ENCODE measurements at regions not wholly inside any gene's neighbourhood (a gene's known extent, or its start where the extent isn't known, plus 50 kb on each side); places are given as distances from the start of the nearest gene placed in this dataset.

DNA sequence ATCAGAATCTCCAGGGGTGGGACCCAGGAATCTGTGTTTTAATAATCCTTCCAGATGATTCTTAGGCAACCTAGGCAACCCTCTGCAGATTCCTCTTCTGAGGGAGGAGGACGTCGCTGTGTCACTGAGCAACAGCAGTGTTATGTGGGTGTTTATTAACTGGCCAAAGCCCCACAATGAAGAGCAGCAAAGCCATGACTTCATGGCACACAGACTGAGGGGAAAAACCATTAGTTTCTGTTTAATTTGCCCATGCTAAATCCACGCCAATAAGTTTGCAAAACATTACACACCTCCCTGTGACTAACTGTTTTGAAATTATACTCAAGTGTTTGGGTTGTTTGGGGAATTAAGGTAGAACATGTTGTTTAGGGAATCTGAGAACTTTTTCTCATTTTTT, 83.7 kb upstream of the TMED7 start (continued):
- TF ChIP-seq, protein P1, sequence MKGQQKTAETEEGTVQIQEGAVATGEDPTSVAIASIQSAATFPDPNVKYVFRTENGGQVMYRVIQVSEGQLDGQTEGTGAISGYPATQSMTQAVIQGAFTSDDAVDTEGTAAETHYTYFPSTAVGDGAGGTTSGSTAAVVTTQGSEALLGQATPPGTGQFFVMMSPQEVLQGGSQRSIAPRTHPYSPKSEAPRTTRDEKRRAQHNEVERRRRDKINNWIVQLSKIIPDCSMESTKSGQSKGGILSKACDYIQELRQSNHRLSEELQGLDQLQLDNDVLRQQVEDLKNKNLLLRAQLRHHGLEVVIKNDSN (IDR thresholded peaks at IDR 0.05; ENCODE audit: borderline replicate concordance, low read depth), result no peak

DNA sequence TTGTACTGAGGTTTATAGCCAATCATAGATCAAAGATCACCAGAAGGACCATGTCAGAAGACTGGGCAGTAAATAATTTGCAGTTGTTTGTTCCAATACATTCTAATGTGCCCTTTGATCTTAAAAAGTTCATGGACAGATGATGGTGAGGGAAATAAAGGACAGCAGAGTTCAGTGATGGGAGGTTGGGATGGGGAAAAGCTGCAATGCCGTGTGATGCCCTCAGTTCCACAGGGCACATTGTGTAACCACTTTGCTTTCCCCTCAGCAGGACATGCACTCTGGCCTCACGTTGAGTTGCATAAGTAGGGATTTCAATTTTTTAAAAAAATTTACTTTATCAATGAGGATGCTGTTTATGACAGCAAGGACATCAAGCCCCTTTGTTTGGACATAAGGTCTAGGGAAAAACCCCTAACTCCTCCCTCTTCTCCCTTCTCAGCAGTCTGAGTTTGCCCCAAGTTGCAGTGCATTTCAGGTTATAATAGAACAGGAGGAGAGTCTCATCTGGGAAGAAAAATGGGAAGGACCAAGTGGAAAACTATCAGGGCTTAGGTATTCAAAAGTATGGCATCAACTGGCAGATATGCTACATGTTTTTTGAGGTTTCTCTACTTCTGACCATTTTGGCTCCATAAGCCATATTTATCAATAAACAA, 83.1 kb upstream of the TMED7 start:
- Histone ChIP-seq H3K27ac (ENCODE audit: low read depth in 2 of 2, low read length in 1 of 2) (no peak overlapping the region), H4K20me1 (ENCODE audit: insufficient read depth) (no peaks in the 10 kb centered on the region), H3K9ac (no peak overlapping the region), H3K79me2 (ENCODE audit: insufficient read depth) (no peaks in the 10 kb centered on the region), H3K4me1 (ENCODE audit: control insufficient read depth in 1 of 2, insufficient read depth in 2 of 2, low read depth in 1 of 2, low read length in 1 of 2) (no peaks in the 10 kb centered on the region), H3K4me3 (ENCODE audit: low read depth in 2 of 2, low read length in 1 of 2) (no peak overlapping the region), H3K27me3 (ENCODE audit: insufficient read depth) (no peaks in the 10 kb centered on the region), H3K9me3 (no peaks in the 10 kb centered on the region), H3K4me2 (no peak overlapping the region), H3K36me3 (replicated peaks in 1 of 2; ENCODE audit: control insufficient read depth in 1 of 2, insufficient read depth in 2 of 2, low read length in 1 of 2) (no peaks in the 10 kb centered on the region), H2AFZ (ENCODE audit: low read depth) (no peak overlapping the region), H3F3A (replicated peaks; ENCODE audit: insufficient read depth) (no peaks in the 10 kb centered on the region), H3K9me2 (no peaks in the 10 kb centered on the region; the same call in 1 of the 2 replicates)
- WGBS (ENCODE audit: low lambda C conversion rate), result 14% methylated on average over 2 of the region's 2 CpGs
- TF ChIP-seq GABPA (IDR thresholded peaks at IDR 0.05; ENCODE audit: low read depth) (no peak), JUND (IDR thresholded peaks at IDR 0.05) (no peak), RFX5 (IDR thresholded peaks at IDR 0.05; ENCODE audit: low read length) (no peak), EP300 (IDR thresholded peaks at IDR 0.05; ENCODE audit: borderline replicate concordance in 1 of 2, low read depth in 1 of 2, low read length in 1 of 2) (no peak), TAF1 (IDR thresholded peaks at IDR 0.05; ENCODE audit: borderline replicate concordance, low read depth, low read length) (no peak)
- TF ChIP-seq, protein P2, sequence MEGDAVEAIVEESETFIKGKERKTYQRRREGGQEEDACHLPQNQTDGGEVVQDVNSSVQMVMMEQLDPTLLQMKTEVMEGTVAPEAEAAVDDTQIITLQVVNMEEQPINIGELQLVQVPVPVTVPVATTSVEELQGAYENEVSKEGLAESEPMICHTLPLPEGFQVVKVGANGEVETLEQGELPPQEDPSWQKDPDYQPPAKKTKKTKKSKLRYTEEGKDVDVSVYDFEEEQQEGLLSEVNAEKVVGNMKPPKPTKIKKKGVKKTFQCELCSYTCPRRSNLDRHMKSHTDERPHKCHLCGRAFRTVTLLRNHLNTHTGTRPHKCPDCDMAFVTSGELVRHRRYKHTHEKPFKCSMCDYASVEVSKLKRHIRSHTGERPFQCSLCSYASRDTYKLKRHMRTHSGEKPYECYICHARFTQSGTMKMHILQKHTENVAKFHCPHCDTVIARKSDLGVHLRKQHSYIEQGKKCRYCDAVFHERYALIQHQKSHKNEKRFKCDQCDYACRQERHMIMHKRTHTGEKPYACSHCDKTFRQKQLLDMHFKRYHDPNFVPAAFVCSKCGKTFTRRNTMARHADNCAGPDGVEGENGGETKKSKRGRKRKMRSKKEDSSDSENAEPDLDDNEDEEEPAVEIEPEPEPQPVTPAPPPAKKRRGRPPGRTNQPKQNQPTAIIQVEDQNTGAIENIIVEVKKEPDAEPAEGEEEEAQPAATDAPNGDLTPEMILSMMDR (IDR thresholded peaks at IDR 0.05), result no peak
- POLR2A ChIA-PET, result no interaction called here
- CTCF ChIA-PET, result no interaction called here
- no peak for DNase-seq

DNA sequence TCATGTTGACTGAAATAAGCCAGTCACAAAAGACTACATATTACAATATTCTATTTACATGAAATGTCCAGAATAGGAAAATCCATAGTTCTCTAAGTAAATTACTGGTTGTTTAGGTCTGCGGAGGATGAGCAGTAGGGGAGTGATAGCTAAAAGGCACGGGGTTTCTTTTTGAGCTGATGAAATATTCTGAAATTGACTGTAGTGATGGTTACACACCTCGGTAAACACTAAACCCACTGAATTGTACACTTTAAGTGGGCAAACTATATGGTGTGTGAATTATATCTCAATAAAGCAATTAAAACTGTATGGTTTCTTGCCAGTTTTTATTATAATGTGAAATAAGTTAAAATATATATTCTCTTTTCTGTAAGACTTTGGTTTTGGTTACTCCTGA, 77.7 kb upstream of the TMED7 start:
- DNase-seq, result no peak
- Histone ChIP-seq H3K27me3 (ENCODE audit: insufficient read depth) (no peaks in the 10 kb centered on the region), H3K9me2 (no peaks in the 10 kb centered on the region; the same call in 1 of the 2 replicates), H2AFZ (ENCODE audit: low read depth) (no peak overlapping the region), H3F3A (replicated peaks; ENCODE audit: insufficient read depth) (no peaks in the 10 kb centered on the region), H3K4me1 (ENCODE audit: control insufficient read depth in 1 of 2, insufficient read depth in 2 of 2, low read depth in 1 of 2, low read length in 1 of 2) (no peaks in the 10 kb centered on the region), H3K9me3 (no peaks in the 10 kb centered on the region), H3K9ac (no peak overlapping the region), H3K4me2 (no peak overlapping the region), H3K27ac (ENCODE audit: low read depth in 2 of 2, low read length in 1 of 2) (no peak overlapping the region), H3K4me3 (ENCODE audit: low read depth in 2 of 2, low read length in 1 of 2) (no peak overlapping the region), H4K20me1 (ENCODE audit: insufficient read depth) (no peaks in the 10 kb centered on the region), H3K79me2 (ENCODE audit: insufficient read depth) (no peaks in the 10 kb centered on the region), H3K36me3 (replicated peaks in 1 of 2; ENCODE audit: control insufficient read depth in 1 of 2, insufficient read depth in 2 of 2, low read length in 1 of 2) (no peaks in the 10 kb centered on the region)
- TF ChIP-seq FOXM1 (IDR thresholded peaks at IDR 0.05; ENCODE audit: low read depth) (no peak), JUND (IDR thresholded peaks at IDR 0.05) (no peak), SIN3A (IDR thresholded peaks at IDR 0.05; ENCODE audit: borderline replicate concordance, low read depth, low read length) (no peak)
- ChIA-PET CTCF (no interaction called here), POLR2A (no interaction called here)
- 39% methylated on average over 3 of the region's 3 CpGs for WGBS (ENCODE audit: low lambda C conversion rate)
